ENCODE measurements at regions not wholly inside any gene's neighbourhood (a gene's known extent, or its start where the extent isn't known, plus 50 kb on each side); places are given as distances from the start of the nearest gene placed in this dataset.

DNA sequence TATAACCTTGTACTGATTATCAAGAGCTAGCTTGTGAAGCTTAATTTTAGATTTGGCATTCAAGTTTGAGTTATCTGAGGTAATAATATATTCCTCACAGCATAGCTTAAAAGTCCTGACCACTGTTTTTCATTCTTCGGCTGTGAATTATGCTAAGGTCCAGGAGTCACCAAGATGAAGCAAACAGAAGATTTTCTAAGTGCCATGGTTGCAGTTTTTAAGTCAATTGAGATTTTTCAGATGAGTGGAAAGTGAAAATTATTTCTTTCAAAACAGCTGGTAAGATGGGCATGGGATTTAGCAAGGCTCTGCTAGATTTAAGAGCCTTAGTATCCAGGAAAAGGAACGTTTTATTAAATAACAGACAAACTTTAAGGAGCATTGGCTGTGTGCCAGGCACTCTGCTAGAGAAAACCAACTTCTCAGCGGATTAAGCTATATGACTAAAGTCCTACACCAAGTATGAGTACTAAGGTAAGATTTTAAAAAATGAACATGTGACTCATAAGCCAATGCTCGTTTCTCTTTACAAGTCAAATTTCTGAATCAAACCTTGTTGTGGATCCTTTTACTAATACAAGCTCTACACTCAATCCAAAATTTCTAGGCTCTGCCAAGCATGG is 149.9 kb upstream of the IL15 start:
- WGBS, 2 donors, result 43 to 61% methylated on average over 4 of the region's 4 CpGs
- Histone ChIP-seq H3K4me1 (ENCODE audit: control insufficient read depth in 2 of 2, insufficient read depth in 2 of 2, low read length in 1 of 2) (no peaks in the 10 kb centered on the region), H3K27me3 (ENCODE audit: control insufficient read depth in 1 of 2, insufficient read depth in 2 of 2, low read length in 2 of 2) (no peaks in the 10 kb centered on the region), H3K4me3 (ENCODE audit: low read depth in 1 of 2, low read length in 2 of 2) (no peak overlapping the region), H3K9me3 (ENCODE audit: control insufficient read depth in 2 of 2, insufficient read depth in 1 of 2, low read depth in 1 of 2, low read length in 1 of 2) (peaks cover 3% of the 10 kb centered on the region in 2 donors), H3K27ac (ENCODE audit: low read depth in 2 of 2, low read length in 1 of 2) (no peak overlapping the region), H3K36me3 (ENCODE audit: control insufficient read depth in 2 of 2, insufficient read depth in 2 of 2, low read length in 1 of 2) (no peaks in the 10 kb centered on the region)

DNA sequence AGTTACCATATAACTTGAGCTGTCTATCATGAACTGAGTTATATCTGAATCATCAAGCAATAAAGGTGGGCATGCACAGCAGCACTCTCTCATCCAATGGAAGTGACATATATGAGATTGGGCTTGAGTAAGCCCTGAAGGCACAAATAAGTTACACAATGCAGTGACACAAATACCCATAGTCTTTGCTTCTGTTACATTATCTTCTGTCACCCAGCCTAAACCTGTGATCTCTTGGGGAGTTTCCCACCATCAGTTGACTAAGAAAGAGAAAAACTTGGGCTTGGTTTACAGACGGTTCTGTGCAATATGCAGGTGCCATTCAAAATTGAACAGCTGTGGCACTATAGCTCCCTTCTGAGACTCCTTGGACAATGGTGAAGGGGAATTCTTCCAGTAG is 138.8 kb upstream of the IL15 start:
- Histone ChIP-seq H3K27me3 (ENCODE audit: control insufficient read depth in 1 of 2, insufficient read depth in 2 of 2, low read length in 2 of 2) (no peaks in the 10 kb centered on the region), H3K9me3 (ENCODE audit: control insufficient read depth in 2 of 2, insufficient read depth in 1 of 2, low read depth in 1 of 2, low read length in 1 of 2) (no peaks in the 10 kb centered on the region), H3K4me1 (ENCODE audit: control insufficient read depth in 2 of 2, insufficient read depth in 2 of 2, low read length in 1 of 2) (no peaks in the 10 kb centered on the region), H3K36me3 (ENCODE audit: control insufficient read depth in 2 of 2, insufficient read depth in 2 of 2, low read length in 1 of 2) (no peaks in the 10 kb centered on the region), H3K4me3 (ENCODE audit: low read depth in 1 of 2, low read length in 2 of 2) (no peak overlapping the region), H3K27ac (ENCODE audit: low read depth in 2 of 2, low read length in 1 of 2) (no peak overlapping the region)
- 52 to 54% methylated on average over 1 of the region's 1 CpG for WGBS, 2 donors

DNA sequence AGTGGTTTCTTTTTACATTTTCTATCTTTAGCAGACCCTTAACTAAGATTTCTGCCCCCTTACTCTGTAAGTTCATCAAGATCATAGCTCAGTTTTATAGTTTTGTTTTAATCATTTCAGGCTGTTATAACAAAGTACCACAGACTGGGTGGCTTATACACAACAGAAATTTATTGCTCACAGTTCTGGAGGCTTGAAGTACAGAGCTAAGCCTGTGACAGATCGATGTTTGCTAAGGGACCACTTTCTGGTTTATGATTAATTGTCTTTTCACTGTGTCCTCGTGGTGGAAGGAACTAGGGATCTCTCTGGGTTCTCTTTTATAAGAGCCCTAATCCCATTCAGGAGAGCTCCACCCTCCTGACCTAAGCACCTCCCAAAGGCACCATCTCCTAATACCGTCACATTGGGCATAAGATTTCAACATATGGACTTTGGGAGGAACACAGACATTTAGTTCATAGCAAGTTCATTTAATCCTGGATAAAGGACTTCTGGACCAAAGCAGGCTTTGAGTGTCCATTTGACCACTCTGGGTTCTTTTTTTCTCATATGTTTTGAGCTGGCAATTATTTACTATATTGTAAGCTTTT is 137.0 kb upstream of the IL15 start:
- Histone ChIP-seq H3K27me3 (ENCODE audit: control insufficient read depth in 1 of 2, insufficient read depth in 2 of 2, low read length in 2 of 2) (no peaks in the 10 kb centered on the region), H3K4me3 (ENCODE audit: low read depth in 1 of 2, low read length in 2 of 2) (no peak overlapping the region), H3K27ac (ENCODE audit: low read depth in 2 of 2, low read length in 1 of 2) (no peak overlapping the region), H3K36me3 (ENCODE audit: control insufficient read depth in 2 of 2, insufficient read depth in 2 of 2, low read length in 1 of 2) (no peaks in the 10 kb centered on the region), H3K9me3 (ENCODE audit: control insufficient read depth in 2 of 2, insufficient read depth in 1 of 2, low read depth in 1 of 2, low read length in 1 of 2) (no peaks in the 10 kb centered on the region), H3K4me1 (ENCODE audit: control insufficient read depth in 2 of 2, insufficient read depth in 2 of 2, low read length in 1 of 2) (no peaks in the 10 kb centered on the region)
- 58 to 62% methylated on average over 3 of the region's 3 CpGs for WGBS, 2 donors

DNA sequence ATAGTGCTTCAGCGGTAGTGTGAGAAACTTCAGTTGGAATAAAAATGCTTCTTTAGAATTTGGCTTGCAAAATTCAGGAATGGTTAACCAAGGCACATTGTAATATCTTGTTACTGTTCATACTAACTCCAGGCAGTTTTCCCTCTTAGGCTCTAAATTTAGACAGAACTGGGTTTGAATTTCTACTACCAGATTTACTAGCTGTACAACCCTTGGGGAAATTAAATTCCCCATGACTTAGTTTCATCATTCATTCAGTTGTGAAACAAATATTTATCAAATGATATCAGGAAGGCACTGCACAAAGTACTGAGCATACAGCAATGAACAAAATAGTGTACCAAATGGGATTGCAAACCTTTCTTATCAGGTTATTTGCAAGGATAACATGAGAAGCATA is 135.0 kb upstream of the IL15 start:
- Histone ChIP-seq H3K27ac (ENCODE audit: low read depth in 2 of 2, low read length in 1 of 2) (no peak overlapping the region), H3K4me1 (ENCODE audit: control insufficient read depth in 2 of 2, insufficient read depth in 2 of 2, low read length in 1 of 2) (no peaks in the 10 kb centered on the region), H3K9me3 (ENCODE audit: control insufficient read depth in 2 of 2, insufficient read depth in 1 of 2, low read depth in 1 of 2, low read length in 1 of 2) (no peaks in the 10 kb centered on the region), H3K36me3 (ENCODE audit: control insufficient read depth in 2 of 2, insufficient read depth in 2 of 2, low read length in 1 of 2) (no peaks in the 10 kb centered on the region), H3K27me3 (ENCODE audit: control insufficient read depth in 1 of 2, insufficient read depth in 2 of 2, low read length in 2 of 2) (no peaks in the 10 kb centered on the region), H3K4me3 (ENCODE audit: low read depth in 1 of 2, low read length in 2 of 2) (no peak overlapping the region)
- 95 to 100% methylated on average over 1 of the region's 1 CpG for WGBS, 2 donors

- H3K4me3 ChIP-seq (ENCODE audit: low read depth in 1 of 2, low read length in 2 of 2), result no peak overlapping the region
- 69 to 70% methylated on average over 3 of the region's 3 CpGs for WGBS, 2 donors
- no peak overlapping the region for H3K27ac ChIP-seq (ENCODE audit: low read depth in 2 of 2, low read length in 1 of 2)
- no peaks in the 10 kb centered on the region for H3K36me3 ChIP-seq (ENCODE audit: control insufficient read depth in 2 of 2, insufficient read depth in 2 of 2, low read length in 1 of 2)
- H3K9me3 ChIP-seq (ENCODE audit: control insufficient read depth in 2 of 2, insufficient read depth in 1 of 2, low read depth in 1 of 2, low read length in 1 of 2), result no peaks in the 10 kb centered on the region
- H3K4me1 ChIP-seq (ENCODE audit: control insufficient read depth in 2 of 2, insufficient read depth in 2 of 2, low read length in 1 of 2), result no peaks in the 10 kb centered on the region
- no peaks in the 10 kb centered on the region for H3K27me3 ChIP-seq (ENCODE audit: control insufficient read depth in 1 of 2, insufficient read depth in 2 of 2, low read length in 2 of 2)
Measured at GRCh38 chr4:141501931-141502330, 134.5 kb upstream of the IL15 start.

GRCh38 chr4:141502755-141503154 is 133.6 kb upstream of the IL15 start:
- H3K27ac ChIP-seq (ENCODE audit: low read depth in 2 of 2, low read length in 1 of 2), result no peak overlapping the region
- no peaks in the 10 kb centered on the region for H3K4me1 ChIP-seq (ENCODE audit: control insufficient read depth in 2 of 2, insufficient read depth in 2 of 2, low read length in 1 of 2)
- no peaks in the 10 kb centered on the region for H3K27me3 ChIP-seq (ENCODE audit: control insufficient read depth in 1 of 2, insufficient read depth in 2 of 2, low read length in 2 of 2)
- no peak overlapping the region for H3K4me3 ChIP-seq (ENCODE audit: low read depth in 1 of 2, low read length in 2 of 2)
- no peaks in the 10 kb centered on the region for H3K36me3 ChIP-seq (ENCODE audit: control insufficient read depth in 2 of 2, insufficient read depth in 2 of 2, low read length in 1 of 2)
- no peaks in the 10 kb centered on the region for H3K9me3 ChIP-seq (ENCODE audit: control insufficient read depth in 2 of 2, insufficient read depth in 1 of 2, low read depth in 1 of 2, low read length in 1 of 2)
- whole genome bisulfite sequencing, 2 donors, result 89% methylated on average over 2 of the region's 2 CpGs

DNA sequence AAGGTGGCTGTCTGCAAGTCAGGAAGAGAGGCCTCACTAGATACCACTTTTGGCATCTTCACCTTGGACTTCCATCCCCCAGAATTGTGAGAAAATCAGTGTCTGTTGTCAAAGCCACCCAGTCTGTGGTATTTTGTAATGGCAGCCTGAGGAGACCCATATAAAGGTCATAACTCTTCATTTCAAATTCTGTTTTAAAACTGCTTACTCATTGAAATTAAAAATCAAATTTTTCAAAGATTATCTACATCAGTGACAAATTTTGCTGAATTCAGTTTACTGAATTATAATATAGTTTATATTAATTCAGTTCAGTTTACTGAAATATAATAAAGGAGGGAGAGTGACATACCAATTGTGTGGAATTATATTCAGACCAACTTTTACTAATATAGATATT is 133.1 kb upstream of the IL15 start:
- Histone ChIP-seq H3K27me3 (ENCODE audit: control insufficient read depth in 1 of 2, insufficient read depth in 2 of 2, low read length in 2 of 2) (no peaks in the 10 kb centered on the region), H3K9me3 (ENCODE audit: control insufficient read depth in 2 of 2, insufficient read depth in 1 of 2, low read depth in 1 of 2, low read length in 1 of 2) (no peaks in the 10 kb centered on the region), H3K36me3 (ENCODE audit: control insufficient read depth in 2 of 2, insufficient read depth in 2 of 2, low read length in 1 of 2) (no peaks in the 10 kb centered on the region), H3K4me1 (ENCODE audit: control insufficient read depth in 2 of 2, insufficient read depth in 2 of 2, low read length in 1 of 2) (no peaks in the 10 kb centered on the region), H3K27ac (ENCODE audit: low read depth in 2 of 2, low read length in 1 of 2) (no peak overlapping the region), H3K4me3 (ENCODE audit: low read depth in 1 of 2, low read length in 2 of 2) (no peak overlapping the region)

DNA sequence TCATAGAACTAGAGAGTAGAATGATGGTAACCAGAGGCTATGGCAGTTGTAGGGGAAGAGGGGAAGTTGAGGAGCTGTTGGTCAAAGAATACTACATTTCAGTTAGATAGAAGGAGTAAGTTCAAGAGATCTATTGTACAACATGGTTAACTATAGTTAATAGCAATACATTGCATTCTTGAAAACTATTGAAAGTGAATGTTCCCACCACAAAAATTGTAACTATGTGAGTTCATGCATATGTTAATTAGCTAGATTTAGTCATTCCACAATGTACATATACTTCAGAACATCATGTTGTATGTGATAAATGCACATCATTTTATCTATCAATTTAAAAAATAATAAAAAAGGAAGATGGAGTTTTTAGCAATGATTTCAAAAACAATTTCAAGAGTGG is 125.3 kb upstream of the IL15 start:
- Histone ChIP-seq H3K27ac (ENCODE audit: low read depth in 2 of 2, low read length in 1 of 2) (no peak overlapping the region), H3K36me3 (ENCODE audit: control insufficient read depth in 2 of 2, insufficient read depth in 2 of 2, low read length in 1 of 2) (no peaks in the 10 kb centered on the region)

GRCh38 chr4:141513866-141514265 is 122.5 kb upstream of the IL15 start:
- Histone ChIP-seq H3K27me3 (ENCODE audit: control insufficient read depth in 1 of 2, insufficient read depth in 2 of 2, low read length in 2 of 2) (no peaks in the 10 kb centered on the region), H3K36me3 (ENCODE audit: control insufficient read depth in 2 of 2, insufficient read depth in 2 of 2, low read length in 1 of 2) (no peaks in the 10 kb centered on the region), H3K27ac (ENCODE audit: low read depth in 2 of 2, low read length in 1 of 2) (no peak overlapping the region), H3K4me1 (ENCODE audit: control insufficient read depth in 2 of 2, insufficient read depth in 2 of 2, low read length in 1 of 2) (no peaks in the 10 kb centered on the region), H3K9me3 (ENCODE audit: control insufficient read depth in 2 of 2, insufficient read depth in 1 of 2, low read depth in 1 of 2, low read length in 1 of 2) (peaks cover 0 to 3% of the 10 kb centered on the region in 2 donors), H3K4me3 (ENCODE audit: low read depth in 1 of 2, low read length in 2 of 2) (no peak overlapping the region)
- WGBS, 2 donors, result 50 to 55% methylated on average over 1 of the region's 1 CpG

More for the DNA sequence above, 125.3 kb upstream of the IL15 start:
- no peak overlapping the region for H3K4me3 ChIP-seq (ENCODE audit: low read depth in 1 of 2, low read length in 2 of 2)
- H3K27me3 ChIP-seq (ENCODE audit: control insufficient read depth in 1 of 2, insufficient read depth in 2 of 2, low read length in 2 of 2), result no peaks in the 10 kb centered on the region
- no peaks in the 10 kb centered on the region for H3K4me1 ChIP-seq (ENCODE audit: control insufficient read depth in 2 of 2, insufficient read depth in 2 of 2, low read length in 1 of 2)
- peaks cover 0 to 3% of the 10 kb centered on the region in 2 donors for H3K9me3 ChIP-seq (ENCODE audit: control insufficient read depth in 2 of 2, insufficient read depth in 1 of 2, low read depth in 1 of 2, low read length in 1 of 2)

DNA sequence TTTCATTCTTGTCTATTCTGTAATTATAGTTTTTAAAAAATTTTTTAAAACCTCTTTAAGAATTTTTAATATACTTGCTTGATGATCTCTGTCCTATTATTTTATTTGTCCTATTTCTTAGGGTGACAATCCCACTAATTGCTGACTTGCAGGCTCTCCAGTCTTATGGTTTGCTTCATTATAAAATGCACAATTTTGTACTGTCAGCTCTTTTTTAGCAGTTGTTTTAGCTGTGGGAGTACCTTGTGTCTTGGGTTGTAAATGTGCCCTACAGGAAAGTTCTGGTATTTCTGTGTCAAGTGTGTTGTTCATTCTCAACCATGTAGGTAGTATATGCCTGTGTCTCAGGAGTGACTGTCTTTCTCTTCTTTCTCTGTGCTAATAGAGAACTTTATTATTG is 118.2 kb upstream of the IL15 start:
- no peaks in the 10 kb centered on the region for H3K36me3 ChIP-seq (ENCODE audit: control insufficient read depth in 2 of 2, insufficient read depth in 2 of 2, low read length in 1 of 2)
- H3K27me3 ChIP-seq (ENCODE audit: control insufficient read depth in 1 of 2, insufficient read depth in 2 of 2, low read length in 2 of 2), result no peaks in the 10 kb centered on the region
- H3K9me3 ChIP-seq (ENCODE audit: control insufficient read depth in 2 of 2, insufficient read depth in 1 of 2, low read depth in 1 of 2, low read length in 1 of 2), result no peaks in the 10 kb centered on the region
- H3K4me1 ChIP-seq (ENCODE audit: control insufficient read depth in 2 of 2, insufficient read depth in 2 of 2, low read length in 1 of 2), result no peaks in the 10 kb centered on the region
- H3K27ac ChIP-seq (ENCODE audit: low read depth in 2 of 2, low read length in 1 of 2), result no peak overlapping the region
- H3K4me3 ChIP-seq (ENCODE audit: low read depth in 1 of 2, low read length in 2 of 2), result no peak overlapping the region

Measured in esophagus (tissue), 2 donors.